WTC11 (cell line): ENCODE measurements at regions not wholly inside any gene's neighbourhood (a gene's known extent, or its start where the extent isn't known, plus 50 kb on each side); places are given as distances from the start of the nearest gene placed in this dataset.

Experiments
- ATF3 ChIP-seq: sonication (generic); formaldehyde crosslinking; conservative IDR thresholded peaks from 2 replicates; pipeline ENCODE4 v1.8.1; 2022; ENCODE audit warnings: mild to moderate bottlenecking, missing genetic modification reagents
- CREM ChIP-seq: sonication (generic); formaldehyde crosslinking; IDR thresholded peaks from 2 replicates; pipeline ENCODE4 v1.8.1; 2022; ENCODE audit warnings: mild to moderate bottlenecking, missing genetic modification reagents, moderate library complexity
- CTCF ChIP-seq: fragments of 200-600 bp; IDR thresholded peaks from 2 replicates; pipeline ENCODE4 v1.8.0; 2022; ENCODE audit warnings: antibody characterized with exemption
- FOXJ3 ChIP-seq: sonication (generic); formaldehyde crosslinking; IDR thresholded peaks from 2 replicates; pipeline ENCODE4 v1.9.0; 2021; ENCODE audit warnings: missing genetic modification reagents, mild to moderate bottlenecking, borderline replicate concordance
- FOXK1 ChIP-seq: sonication (generic); formaldehyde crosslinking; IDR thresholded peaks from 2 replicates; pipeline ENCODE4 v1.8.0; 2022; ENCODE audit warnings: mild to moderate bottlenecking, moderate library complexity, missing genetic modification reagents
- STAT6 ChIP-seq: sonication (generic); formaldehyde crosslinking; conservative IDR thresholded peaks from 2 replicates; pipeline ENCODE4 v1.8.1; 2023; ENCODE audit warnings: mild to moderate bottlenecking, low read depth, missing genetic modification reagents, moderate library complexity
- ZNF512 ChIP-seq: sonication (generic); formaldehyde crosslinking; IDR thresholded peaks from 2 replicates; pipeline ENCODE4 v1.8.1; 2022; ENCODE audit warnings: missing genetic modification reagents, borderline replicate concordance

- TF ChIP-seq FOXK1 (CRISPR knock-in tag) = no peak
- TF ChIP-seq ATF3 (CRISPR knock-in tag) = no peak
- no peak for TF ChIP-seq CREM (CRISPR knock-in tag)
- no peak for TF ChIP-seq CTCF
- no peak for TF ChIP-seq FOXJ3 (CRISPR knock-in tag)
- no peak for TF ChIP-seq ZNF512 (CRISPR knock-in tag)
- no peak for TF ChIP-seq STAT6
Measured at GRCh38 chrX:122567911-122568310, 616.2 kb upstream of the GRIA3 start.
